ENCODE measurements at regions not wholly inside any gene's neighbourhood (a gene's known extent, or its start where the extent isn't known, plus 50 kb on each side); places are given as distances from the start of the nearest gene placed in this dataset.
"Not testable (repeated sequence)": the region's sequence is repeated elsewhere in the genome, so short reads cannot be mapped to it uniquely, and the experiment has no call there.

DNA sequence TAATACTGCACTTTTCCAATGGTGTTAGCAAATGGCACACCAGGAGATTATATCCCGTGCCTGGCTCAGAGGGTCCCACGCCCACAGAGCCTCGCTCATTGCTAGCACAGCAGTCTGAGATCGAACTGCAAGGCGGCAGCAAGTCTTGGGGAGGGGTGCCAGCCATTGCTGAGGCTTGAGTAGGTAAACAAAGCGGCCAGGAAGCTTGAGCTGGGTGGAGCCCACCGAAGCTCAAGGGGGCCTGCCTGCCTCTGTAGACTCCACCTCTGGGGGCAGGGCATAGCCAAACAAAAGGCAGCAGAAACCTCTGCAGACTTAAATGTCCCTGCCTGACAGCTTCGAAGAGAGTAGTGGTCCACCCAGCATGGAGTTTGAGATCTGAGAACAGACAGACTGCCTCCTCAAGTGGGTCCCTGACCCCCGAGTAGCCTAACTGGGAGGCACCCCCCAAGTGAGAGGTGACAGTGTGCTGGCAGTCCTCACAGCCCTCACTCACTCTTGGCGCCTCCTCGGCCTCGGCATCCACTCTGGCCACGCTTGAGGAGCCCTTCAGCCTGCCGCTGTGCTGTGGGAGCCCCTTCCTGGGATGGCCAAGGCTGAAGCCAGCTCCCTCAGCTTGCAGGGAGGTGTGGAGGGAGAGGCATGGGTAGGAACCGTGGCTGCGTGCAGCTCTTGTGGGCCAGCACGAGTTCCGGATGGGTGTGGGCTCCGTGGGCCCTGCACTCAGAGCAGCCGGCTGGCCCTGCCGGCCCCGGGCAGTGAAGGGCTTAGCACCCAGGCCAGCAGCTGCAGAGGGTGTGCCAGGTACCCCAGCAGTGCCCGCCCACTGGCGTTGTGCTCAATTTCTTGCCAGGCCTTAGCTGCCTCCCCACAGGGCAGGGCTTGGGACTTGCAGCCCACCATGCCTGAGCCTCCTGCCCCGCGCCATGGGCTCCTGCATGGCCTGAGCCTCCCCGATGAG lies 188.0 kb downstream of the MMUT start:
- DNase-seq, result not testable (repeated sequence)

DNA sequence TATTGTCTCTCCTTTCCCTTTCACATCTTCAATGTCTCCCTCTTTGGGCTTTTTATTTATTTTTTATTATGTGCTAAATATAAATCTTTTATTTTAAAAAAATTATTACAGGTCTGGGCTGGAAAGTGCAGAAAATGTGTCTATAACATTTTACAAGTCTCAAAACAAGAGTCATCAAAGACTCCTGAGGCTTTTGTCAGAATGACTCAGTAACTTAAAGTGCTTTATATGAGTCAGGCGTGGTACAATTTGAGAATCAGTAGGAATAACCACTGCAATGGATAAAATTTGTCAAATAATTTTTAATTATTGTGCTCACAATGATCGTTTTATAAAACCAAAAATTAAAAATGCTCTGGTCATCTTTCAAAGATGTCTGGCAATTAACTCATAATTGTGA lies 193.9 kb downstream of the MMUT start:
- no peak for DNase-seq

DNA sequence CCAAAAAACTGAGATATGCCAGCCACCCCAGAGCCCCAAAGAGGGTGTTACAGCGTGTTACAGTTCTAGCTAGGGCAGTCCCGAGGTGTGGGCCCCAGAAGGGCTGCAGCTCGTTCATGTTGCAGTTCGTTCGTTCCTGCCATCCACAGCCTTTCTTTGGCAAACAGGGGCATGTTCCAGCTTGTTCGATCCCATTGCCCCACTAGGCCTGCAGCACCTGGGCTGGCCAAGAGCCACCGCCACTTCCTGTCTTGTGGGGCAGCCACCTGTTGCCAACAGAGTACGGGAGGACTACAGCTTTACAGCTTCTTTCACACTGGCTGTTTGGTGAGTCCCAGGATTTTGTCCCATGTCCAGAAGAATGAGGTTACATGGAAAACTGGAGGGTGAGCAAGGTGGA lies 198.1 kb downstream of the MMUT start:
- DNase-seq, result no peak

DNA sequence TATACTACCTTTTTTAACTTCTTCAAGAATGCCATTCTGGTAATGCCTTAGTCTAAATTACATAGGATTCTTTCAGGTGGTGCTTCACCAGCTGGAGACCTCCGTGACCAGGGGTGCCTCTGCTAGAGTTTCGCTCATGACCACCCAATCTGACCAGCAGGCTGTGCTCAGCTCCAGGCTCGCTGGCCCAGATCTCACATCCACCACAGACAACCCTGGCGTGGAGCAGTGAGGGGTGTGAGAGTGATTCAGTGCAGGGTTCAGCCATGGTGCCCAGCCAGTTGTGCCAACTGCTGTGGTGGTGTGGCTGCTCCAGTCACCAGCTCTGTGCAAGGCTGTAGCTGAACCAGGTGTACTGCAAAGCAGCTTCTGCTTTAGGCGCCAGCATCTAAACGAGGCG lies 198.6 kb downstream of the MMUT start:
- no peak for DNase-seq

DNA sequence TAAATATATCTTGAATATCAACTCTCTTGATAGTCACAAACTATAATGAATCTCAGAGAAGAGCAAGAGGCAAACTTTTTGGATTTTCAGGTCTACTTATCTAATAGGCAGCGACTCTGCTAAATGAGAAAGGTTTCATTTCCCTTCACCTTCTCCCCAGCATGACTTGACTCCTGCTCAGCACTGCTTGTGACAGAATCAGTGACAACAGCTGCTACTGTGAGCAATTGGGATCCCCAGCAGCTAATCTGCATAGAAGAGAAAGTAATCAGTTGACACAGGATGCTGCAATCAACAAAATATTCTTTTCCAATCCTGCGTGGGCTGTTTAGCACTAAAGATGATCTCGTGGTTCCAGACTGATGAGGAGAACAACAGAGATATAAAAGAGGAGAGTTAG lies 205.5 kb downstream of the MMUT start:
- DNase-seq, result no peak

DNA sequence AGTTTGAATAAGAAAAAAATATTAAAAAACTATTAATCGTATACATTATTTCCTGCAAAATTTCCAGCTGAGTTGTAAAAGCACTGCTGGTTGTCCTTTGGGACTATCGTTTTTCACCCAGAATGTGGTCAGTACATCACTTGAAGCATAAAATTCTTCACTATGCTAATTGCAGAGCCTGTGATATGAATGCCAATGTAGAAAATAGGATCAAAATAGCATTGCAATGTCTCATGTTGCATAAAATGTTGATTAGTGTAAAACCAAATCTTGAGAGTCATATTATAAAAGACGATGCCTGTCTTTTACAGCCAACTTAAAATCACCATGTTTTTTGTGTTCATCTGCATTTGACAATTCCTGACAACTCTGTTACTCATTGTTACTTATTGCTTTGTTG lies 207.7 kb downstream of the MMUT start:
- no peak for DNase-seq

- no peak for DNase-seq
Observed at GRCh38 chr6:49252901-49253300, 210.2 kb downstream of the MMUT start.

DNA sequence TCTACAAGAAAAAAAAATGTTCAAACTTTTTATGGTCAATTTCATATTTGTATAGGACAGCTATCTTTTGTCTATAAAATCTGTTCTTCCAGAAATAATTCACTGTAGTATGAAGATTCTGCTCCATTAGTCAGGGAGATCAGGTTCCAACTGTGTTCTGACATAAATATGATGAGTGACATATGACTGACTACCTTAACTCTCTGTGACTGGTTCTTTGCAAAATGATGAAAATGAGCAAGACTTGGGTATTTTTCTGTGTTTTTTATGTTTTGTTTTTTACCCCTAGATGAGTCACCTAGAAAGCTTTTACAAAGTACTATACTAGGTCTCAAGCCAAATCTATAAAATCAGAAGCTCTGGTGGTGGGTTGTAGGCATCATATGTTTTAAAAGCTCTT lies 229.6 kb downstream of the MMUT start:
- DNase-seq, result no peak

GRCh38 chr6:49225471-49225870 lies 237.6 kb downstream of the MMUT start:
- no peak for DNase-seq

DNA sequence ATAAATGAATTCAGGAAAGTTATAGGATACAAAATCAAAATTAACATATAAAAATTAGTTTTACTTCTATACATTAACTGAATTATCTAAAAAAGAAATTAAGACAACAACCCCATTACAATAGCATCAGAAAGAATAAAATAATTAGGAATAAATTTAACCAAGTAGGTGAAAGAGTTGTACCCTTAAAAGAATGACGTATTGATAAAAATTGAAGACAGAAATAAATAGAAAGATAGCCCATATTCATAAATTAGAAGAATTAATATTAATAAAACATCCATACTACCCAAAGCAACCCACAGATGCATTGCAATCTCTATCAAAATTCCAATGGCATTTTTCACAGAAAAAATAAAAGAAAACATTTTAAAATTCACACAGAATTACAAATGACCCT lies 242.8 kb downstream of the MMUT start:
- DNase-seq, result no peak

DNA sequence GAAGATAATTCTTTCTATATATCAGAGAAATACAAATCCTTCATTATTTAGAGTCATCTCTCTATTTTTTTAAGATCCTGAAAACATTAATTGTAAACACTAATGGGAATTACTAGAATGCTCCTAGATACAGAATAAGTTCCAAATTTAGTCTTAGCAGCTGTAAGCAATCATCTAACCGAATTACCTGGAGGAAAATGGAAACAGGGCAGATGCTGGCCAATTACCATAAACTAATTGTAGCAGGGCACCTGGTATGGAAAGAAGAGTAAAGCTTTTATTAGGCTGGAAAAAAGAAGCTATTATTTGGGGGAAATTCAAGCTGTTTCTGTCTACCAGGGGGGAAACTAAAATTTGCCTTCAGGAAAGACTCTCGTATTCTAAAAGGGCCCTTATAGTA lies 257.5 kb downstream of the MMUT start:
- no peak for DNase-seq

GRCh38 chr6:49202924-49203536 lies 260.0 kb downstream of the MMUT start:
- DNase-seq, result no peak

GRCh38 chr6:49198015-49198414 lies 265.0 kb downstream of the MMUT start:
- DNase-seq, result no peak

DNA sequence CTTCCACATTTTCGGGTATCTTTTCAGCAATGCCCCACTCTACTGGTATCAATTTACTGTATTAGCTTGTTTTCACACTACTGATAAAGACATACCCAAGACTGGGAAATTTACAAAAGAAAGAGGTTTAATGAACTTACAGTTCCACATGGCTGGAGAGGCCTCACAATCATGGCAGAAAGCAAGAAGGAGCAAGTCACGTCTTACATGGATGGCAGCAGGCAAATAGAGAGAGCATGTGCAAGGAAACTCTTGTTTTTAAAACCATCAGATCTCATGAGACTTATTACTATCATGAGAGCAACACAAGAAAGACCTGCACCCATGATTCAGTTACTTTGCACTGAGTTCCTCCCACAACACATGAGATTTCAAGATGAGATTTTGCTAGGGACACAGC lies 300.7 kb downstream of the MMUT start:
- not testable (repeated sequence) for DNase-seq

DNA sequence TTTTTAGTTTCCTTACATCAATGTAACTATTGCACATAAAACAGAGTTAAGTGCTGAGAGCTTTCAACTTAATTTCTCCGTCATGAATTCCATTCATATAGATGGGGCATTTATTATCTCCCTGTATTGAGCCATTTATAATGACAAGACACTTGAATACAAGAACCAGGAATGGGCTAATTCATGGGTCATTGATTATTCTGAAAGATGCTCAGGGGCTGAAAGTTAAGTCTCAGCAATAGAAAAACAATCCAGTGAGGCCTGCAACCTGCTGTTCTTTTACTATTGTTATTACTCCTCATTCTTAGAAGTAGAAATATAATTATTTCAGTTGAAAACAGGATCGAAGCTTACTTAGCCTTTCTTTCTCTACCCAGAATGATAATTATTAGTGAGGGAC lies 307.7 kb downstream of the MMUT start:
- no peak for DNase-seq

GRCh38 chr6:49151957-49152356 lies 311.1 kb downstream of the MMUT start:
- DNase-seq, result no peak

GRCh38 chr6:49151461-49151860 lies 311.6 kb downstream of the MMUT start:
- DNase-seq, result no peak

GRCh38 chr6:49151033-49151432 lies 312.0 kb downstream of the MMUT start:
- DNase-seq, result no peak

- no peak for DNase-seq
Observed at GRCh38 chr6:49145280-49145679, 317.8 kb downstream of the MMUT start.

DNA sequence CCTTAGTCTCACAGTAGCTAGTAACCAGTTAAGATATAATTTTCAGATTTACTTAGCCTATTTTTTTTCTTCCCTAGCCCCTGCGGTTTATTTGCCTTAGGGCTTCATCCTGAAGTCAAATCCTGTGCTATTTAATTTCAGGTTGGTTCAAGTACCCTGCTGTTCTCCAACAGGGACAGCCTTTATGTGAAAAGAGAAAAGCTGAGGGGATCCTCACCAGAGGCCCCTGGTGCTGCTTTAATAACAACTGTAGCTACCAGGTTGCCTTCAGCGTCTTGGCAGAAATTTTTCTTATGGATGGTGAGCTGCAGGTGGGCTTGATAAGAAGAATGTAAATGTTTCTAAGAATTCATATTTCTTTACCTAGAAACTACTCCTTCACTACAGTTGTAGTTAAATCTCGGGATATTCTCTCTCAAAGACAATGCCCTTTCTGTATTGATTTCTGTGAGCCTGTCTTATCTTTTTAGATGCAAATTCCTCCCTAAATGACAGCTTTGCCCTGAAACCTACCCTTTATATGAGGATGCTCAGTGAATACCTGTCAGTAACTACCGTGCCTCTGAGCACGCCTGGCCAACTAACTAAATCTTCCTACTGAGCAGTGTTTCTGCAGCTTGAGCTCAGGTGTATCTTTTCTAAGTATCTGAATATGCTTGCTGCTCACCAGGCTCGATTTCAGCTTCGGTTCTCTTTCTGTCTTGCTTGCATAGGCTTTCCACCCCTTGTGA lies 320.5 kb downstream of the MMUT start:
- DNase-seq, result no peak

- no peak for DNase-seq
Observed at GRCh38 chr6:49121970-49122369, 341.1 kb downstream of the MMUT start.

- DNase-seq, result no peak
Observed at GRCh38 chr6:49118478-49118877, 344.6 kb downstream of the MMUT start.

GRCh38 chr6:49110916-49111315 lies 352.1 kb downstream of the MMUT start:
- no peak for DNase-seq

All from occipital lobe (tissue), 1 donor.